Stimulated activated naive CD8-positive, alpha-beta T cell treated with anti-CD3 and anti-CD28 coated beads, Interleukin-15, amount 100 ng/mL, for 72 hours (primary cell): ENCODE measurements at regions not wholly inside any gene's neighbourhood (a gene's known extent, or its start where the extent isn't known, plus 50 kb on each side); places are given as distances from the start of the nearest gene placed in this dataset.

Source experiments
- ATAC-seq: fragments of 150-1000 bp; cut with Tn5 transposase; 2 replicates; pipeline ENCODE4 v1.10.0; 2021; ENCODE audit warnings: mild to moderate bottlenecking, moderate library complexity
- DNase-seq, 2 donors: peaks; one replicate each; pipeline ENCODE4 v3.0.0; 2021 to 2022
- H3K27ac Mint-ChIP-seq, 2 donors: one replicate each; pipeline ENCODE4 v1.8.0; 2022; ENCODE audit warnings: mild to moderate bottlenecking in 2 of 2, mixed read lengths in 2 of 2, moderate library complexity in 2 of 2
- H3K27me3 Mint-ChIP-seq: one replicate; pipeline ENCODE4 v1.8.0; 2022; ENCODE audit warnings: mixed read lengths
- H3K4me1 Mint-ChIP-seq: one replicate; pipeline ENCODE4 v1.8.0; 2022; ENCODE audit warnings: mild to moderate bottlenecking, mixed read lengths
- H3K4me3 Mint-ChIP-seq, 2 donors: one replicate each; pipeline ENCODE4 v1.8.0; 2022; ENCODE audit warnings: mild to moderate bottlenecking in 2 of 2, mixed read lengths in 2 of 2, moderate library complexity in 1 of 2
- H3K9me3 Mint-ChIP-seq, 2 donors: one replicate each; pipeline ENCODE4 v1.8.0; 2022; ENCODE audit warnings: mixed read lengths in 2 of 2

DNA sequence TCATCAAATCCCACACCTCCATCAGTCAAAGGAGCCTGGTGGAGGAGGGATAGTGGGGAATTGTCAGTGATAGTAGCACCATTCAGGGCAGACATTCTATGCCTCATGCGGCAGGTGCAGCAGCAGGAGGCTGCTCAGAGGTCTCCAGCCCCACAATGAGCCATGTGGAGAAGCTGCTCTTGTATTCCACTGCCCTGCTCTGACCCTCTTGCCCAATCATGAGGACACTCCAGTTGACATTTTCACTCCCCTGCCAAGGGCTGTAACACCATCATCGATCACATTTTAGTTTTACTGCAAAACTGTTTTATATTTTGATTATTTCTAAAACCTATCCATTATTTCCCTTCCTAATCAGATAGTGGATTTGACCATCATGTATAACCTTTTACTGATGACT lies 487.6 kb upstream of the KLHL29 start:
- DNase-seq (no peak), ATAC-seq (no peak)
- H3K4me3 Mint-ChIP-seq: no peak overlapping the region
- H3K4me1 Mint-ChIP-seq: no peaks in the 10 kb centered on the region
- peaks cover 7% of the 10 kb centered on the region for H3K27me3 Mint-ChIP-seq
- H3K27ac Mint-ChIP-seq: no peak overlapping the region
- no peaks in the 10 kb centered on the region for H3K9me3 Mint-ChIP-seq

DNA sequence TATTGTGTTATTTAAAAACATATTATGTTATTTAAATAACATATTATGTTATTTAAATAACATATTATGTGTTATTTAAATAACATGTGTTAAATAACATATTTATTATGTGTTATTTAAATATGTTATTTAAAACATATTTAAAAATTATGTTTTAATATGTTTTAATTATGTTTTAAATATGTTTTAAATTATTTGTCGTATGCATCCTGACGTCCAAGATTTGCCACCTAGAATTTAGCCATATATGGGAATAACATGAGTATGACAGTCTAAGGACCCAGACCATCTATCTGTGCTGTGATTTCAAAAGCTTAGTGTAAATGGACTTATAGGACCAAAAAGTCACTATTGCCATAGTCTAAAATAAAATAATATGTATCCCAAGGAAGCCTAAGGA lies 484.3 kb upstream of the KLHL29 start:
- no peak overlapping the region for H3K4me3 Mint-ChIP-seq
- H3K27ac Mint-ChIP-seq: no peak overlapping the region
- ATAC-seq (no peak), DNase-seq (no peak)
- H3K9me3 Mint-ChIP-seq: no peaks in the 10 kb centered on the region
- H3K27me3 Mint-ChIP-seq: peaks cover 8% of the 10 kb centered on the region
- no peaks in the 10 kb centered on the region for H3K4me1 Mint-ChIP-seq

DNA sequence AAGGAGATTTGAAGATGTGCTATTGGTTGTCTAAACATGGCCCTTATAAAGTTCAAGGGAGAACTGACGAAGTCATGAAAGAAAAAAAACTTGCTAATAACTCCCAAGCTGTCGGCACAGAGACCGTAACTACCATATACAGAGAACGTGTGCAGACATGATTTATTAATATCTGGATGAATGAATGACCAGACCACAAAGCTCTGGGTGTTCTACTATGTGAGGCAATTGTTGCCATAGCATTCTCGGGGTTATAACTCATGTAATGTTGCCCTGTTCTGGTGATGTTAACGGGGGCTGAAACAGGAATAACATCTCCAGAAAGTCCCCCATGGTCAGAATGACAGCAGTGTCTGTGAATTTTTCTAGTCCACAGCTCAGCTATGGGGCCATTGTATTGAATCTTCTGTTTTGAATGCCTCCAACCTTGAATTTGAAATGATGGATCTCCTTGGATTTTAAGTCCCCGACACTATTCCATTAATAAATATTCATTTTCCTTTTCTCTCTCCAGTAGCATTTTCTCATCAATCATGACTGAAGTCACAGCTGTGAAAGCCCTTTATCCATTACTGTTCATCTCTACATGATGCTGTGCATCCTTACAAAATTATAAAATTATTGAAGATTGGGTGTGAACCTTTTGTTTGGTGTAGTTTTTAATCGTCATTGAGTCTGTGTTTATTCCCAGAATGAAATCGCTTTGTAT lies 483.4 kb upstream of the KLHL29 start:
- DNase-seq (no peak), ATAC-seq (no peak)
- no peaks in the 10 kb centered on the region for H3K9me3 Mint-ChIP-seq
- H3K4me3 Mint-ChIP-seq: no peak overlapping the region
- H3K4me1 Mint-ChIP-seq: no peaks in the 10 kb centered on the region
- H3K27ac Mint-ChIP-seq: no peak overlapping the region
- peaks cover 8% of the 10 kb centered on the region for H3K27me3 Mint-ChIP-seq

DNA sequence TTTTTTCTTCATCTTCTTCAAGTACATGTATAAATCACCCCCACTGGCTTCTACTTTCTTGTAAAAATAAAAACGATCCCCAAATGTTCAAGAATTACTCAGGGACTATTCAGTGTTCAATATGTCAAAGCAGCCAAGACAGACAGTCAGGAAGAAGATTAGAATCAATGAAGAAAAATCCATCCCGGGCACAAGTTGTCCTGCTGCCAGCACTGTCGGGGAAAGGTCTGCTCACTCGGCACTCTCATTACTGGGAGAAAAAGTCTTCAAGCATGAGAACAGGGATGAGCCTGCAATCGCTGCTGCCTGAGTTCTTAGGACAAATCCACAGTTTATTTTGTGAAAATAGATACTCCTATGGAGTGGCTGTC lies 482.8 kb upstream of the KLHL29 start:
- Mint-ChIP-seq H3K4me3 (no peak overlapping the region), H3K9me3 (no peaks in the 10 kb centered on the region), H3K27me3 (peaks cover 8% of the 10 kb centered on the region), H3K27ac (no peak overlapping the region), H3K4me1 (no peaks in the 10 kb centered on the region)
- DNase-seq (no peak), ATAC-seq (no peak)

DNA sequence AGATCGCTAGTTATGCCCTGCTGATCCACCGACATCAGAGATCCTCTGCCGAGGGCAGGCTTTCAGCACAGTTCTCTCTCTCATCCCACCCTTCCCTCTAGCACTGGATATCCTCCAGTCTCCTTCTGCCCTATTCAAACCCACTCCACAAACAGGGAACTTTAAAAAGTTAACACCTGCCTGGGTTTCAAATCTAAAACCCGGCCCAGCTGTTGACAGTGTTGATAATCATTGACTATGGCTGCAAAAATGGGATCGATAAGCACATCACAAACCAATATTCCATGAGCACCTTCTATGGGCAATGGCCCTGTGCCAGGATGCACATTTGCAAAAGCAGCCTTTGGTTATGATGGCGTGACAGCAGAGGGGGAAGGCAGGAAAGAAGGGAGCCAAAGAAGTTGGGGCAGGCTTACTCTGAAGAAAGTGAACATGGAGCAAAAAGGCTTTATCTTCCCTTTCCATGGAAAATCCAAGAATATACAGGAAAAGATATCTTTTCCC lies 482.3 kb upstream of the KLHL29 start:
- DNase-seq (no peak), ATAC-seq (no peak)
- H3K4me1 Mint-ChIP-seq: no peaks in the 10 kb centered on the region
- no peak overlapping the region for H3K4me3 Mint-ChIP-seq
- H3K27ac Mint-ChIP-seq: no peak overlapping the region
- peaks cover 8% of the 10 kb centered on the region for H3K27me3 Mint-ChIP-seq
- H3K9me3 Mint-ChIP-seq: no peaks in the 10 kb centered on the region

DNA sequence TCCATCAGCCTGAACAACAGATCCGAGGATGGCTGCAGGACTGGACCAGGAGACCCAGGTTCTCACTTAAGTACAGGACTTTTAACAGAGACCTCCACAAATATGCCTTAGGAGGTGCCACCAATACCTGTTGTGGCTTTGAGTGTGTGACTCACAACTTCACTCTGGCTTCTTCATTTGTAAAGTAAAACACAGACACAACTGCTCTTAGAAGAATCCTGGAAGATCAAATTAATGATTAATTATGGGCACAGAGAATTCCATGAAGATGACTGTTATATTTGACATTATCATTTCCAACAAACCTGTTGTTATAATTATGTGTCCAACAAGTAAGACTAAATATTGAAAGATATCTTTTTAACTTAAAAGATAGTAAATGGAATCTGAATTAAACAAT lies 481.4 kb upstream of the KLHL29 start:
- DNase-seq: no peak
- Mint-ChIP-seq H3K4me1 (no peaks in the 10 kb centered on the region), H3K4me3 (no peak overlapping the region), H3K27ac (no peak overlapping the region), H3K9me3 (no peaks in the 10 kb centered on the region), H3K27me3 (peaks cover 8% of the 10 kb centered on the region)
- no peak for ATAC-seq

DNA sequence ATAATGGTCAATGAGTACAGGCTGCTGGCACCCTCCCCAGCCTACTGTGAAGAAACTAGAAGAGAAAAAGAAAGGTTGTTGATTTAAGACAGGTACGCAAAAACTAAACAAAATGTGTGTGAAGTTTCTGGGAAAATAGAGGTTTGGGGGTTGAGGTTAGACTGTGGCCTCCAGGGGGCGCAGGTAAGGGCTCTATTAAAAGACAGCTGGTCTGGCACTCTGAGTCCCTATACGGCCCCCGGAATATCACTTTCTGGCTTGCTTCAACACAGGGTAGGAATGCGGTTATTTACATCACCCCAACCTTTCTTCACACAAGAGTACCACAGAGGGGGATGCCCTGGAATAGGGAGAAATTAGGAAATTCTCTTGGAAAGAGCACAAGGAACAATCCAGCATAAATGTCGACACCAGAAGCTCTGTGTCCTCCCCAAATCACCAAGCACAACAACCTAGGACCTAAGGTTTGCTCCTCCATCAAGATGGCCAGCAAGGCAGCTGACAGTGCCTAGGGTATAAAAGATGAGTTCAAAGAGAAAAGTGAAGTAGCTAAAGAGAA lies 480.8 kb upstream of the KLHL29 start:
- H3K9me3 Mint-ChIP-seq: no peaks in the 10 kb centered on the region
- ATAC-seq (no peak), DNase-seq (no peak)
- no peak overlapping the region for H3K4me3 Mint-ChIP-seq
- no peak overlapping the region for H3K27ac Mint-ChIP-seq
- H3K4me1 Mint-ChIP-seq: no peaks in the 10 kb centered on the region
- peaks cover 8% of the 10 kb centered on the region for H3K27me3 Mint-ChIP-seq

DNA sequence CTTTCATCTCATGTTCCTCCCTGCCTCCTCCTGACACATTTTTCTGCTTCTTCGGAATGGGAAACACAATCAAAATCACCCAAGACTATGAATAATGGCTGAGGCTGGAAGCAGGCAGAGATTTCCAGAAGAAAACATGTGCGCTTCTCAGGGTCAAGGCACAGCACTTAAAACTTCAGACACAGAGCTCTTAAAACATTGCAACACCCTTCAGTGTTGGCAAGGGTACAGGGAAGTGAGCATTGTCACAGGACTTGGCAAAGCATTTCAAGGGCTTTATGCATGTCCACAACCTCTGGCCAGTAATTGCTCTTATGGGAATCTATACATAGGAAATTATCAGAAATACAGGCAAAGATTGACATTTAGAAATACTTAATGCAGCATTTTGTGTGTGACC lies 477.6 kb upstream of the KLHL29 start:
- no peaks in the 10 kb centered on the region for H3K4me1 Mint-ChIP-seq

DNA sequence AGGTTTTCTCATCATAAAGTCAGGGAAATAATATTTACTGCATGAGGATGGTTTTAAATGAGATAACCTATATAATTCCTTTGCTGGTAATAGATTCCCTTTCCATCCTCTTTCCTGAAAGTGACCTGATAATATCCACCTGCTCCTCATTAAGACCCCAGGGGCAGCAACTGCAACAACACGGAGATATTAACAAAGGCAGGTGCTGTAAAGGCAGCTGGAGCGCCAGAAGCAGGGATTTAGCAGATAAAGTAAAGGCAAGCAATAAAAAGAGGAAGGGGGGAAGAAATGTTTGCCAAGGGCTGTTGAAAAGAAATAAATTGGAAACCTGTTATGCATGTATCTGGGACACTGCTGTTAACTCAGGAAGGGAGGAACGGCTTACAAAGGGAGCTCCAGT lies 472.6 kb upstream of the KLHL29 start:
- H3K27ac Mint-ChIP-seq: no peak overlapping the region
- H3K27me3 Mint-ChIP-seq: peaks cover 14% of the 10 kb centered on the region
- H3K4me1 Mint-ChIP-seq: no peaks in the 10 kb centered on the region
- no peak for DNase-seq
- H3K9me3 Mint-ChIP-seq: peaks cover 0 to 8% of the 10 kb centered on the region in 2 donors
- H3K4me3 Mint-ChIP-seq: no peak overlapping the region
- no peak for ATAC-seq

More for the DNA sequence above, 477.6 kb upstream of the KLHL29 start:
- DNase-seq (no peak), ATAC-seq (no peak)
- peaks cover 0 to 4% of the 10 kb centered on the region in 2 donors for H3K9me3 Mint-ChIP-seq
- H3K27me3 Mint-ChIP-seq: peaks cover 12% of the 10 kb centered on the region
- H3K4me3 Mint-ChIP-seq: no peak overlapping the region
- H3K27ac Mint-ChIP-seq: no peak overlapping the region

DNA sequence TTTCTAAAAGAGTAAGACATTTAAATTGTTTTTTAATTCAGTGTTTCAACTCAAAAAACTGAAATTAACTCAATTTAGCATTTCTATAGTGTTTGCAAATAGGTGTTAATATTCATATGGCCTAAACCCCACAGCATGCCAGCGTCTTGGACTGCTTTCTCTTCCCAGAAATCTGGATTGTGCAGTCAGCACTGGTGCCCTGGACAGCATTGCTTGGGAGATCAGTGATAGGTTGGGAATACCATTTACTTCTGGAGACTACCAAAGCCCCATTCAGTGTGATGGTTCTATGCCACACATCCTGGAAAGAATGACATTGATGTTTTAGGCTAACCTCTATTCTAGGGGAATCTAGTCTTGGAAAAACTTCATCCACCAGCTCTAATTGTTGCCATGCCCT lies 455.0 kb upstream of the KLHL29 start:
- ATAC-seq (no peak), DNase-seq (no peak)
- no peaks in the 10 kb centered on the region for H3K4me1 Mint-ChIP-seq
- H3K27ac Mint-ChIP-seq: no peak overlapping the region
- H3K4me3 Mint-ChIP-seq: no peak overlapping the region
- peaks cover 8% of the 10 kb centered on the region for H3K27me3 Mint-ChIP-seq
- no peaks in the 10 kb centered on the region for H3K9me3 Mint-ChIP-seq

DNA sequence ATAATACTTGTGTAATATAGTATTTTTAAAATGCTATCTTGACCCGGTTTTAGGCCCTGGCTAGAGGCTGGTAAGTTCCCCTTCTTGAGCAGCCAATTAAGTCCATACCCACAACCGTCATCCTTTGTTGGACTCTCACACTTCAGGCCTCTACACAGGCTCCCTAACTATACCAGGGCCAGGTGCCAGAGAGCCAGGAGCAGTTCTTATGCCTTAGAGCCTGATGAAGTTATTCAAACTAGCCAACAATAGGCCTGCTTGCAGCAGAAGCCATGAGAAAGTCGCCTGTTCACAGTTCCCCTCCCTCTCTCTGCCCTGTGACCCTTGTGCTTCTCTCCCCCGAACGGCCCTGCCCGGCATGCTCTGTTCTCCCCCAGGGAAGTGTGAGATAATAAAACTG lies 454.2 kb upstream of the KLHL29 start:
- ATAC-seq (no peak), DNase-seq (no peak)
- Mint-ChIP-seq H3K4me1 (no peaks in the 10 kb centered on the region), H3K27ac (no peak overlapping the region), H3K9me3 (no peaks in the 10 kb centered on the region), H3K4me3 (no peak overlapping the region), H3K27me3 (peaks cover 8% of the 10 kb centered on the region)

DNA sequence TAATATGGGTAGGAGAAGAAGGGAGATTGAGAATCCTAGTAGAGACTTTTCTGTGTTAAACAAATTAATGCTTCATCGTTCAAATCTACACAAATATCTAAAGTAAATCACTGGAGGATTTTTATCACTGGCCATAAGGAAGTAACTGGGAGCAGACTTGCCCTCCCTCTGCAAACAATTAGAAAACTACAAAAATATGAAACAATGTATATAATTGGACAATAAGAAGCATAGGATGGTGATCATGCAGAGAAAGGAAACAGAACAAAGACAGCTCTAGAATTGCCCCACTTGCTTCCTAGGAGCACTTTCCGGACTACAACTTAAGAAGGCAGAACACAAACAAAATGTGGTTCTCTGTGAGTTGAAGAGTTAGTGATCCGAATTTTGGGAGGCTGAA lies 452.7 kb upstream of the KLHL29 start:
- no peak for ATAC-seq
- Mint-ChIP-seq H3K4me3 (no peak overlapping the region), H3K27ac (no peak overlapping the region), H3K27me3 (peaks cover 8% of the 10 kb centered on the region), H3K4me1 (no peaks in the 10 kb centered on the region), H3K9me3 (no peaks in the 10 kb centered on the region)
- no peak for DNase-seq

DNA sequence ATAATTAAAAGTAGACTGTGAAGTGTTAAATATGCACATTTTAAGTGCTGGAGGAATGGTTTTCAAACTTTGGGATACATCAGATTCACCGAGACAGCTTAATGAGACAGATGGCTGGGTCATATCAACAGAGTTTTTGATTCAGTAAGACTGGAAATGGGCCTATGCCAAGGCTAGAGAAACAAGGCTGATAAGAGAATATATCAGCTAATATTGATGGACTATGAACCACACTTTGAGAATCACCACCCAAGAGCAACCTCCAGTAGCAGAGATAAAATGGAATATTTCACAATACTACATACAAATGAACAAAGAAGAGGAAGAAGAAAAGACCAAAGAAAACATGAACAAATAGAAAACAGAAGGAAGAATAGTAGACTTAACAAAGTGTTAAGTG lies 450.2 kb upstream of the KLHL29 start:
- no peak overlapping the region for H3K4me3 Mint-ChIP-seq
- H3K9me3 Mint-ChIP-seq: no peaks in the 10 kb centered on the region
- H3K27me3 Mint-ChIP-seq: peaks cover 8% of the 10 kb centered on the region
- H3K27ac Mint-ChIP-seq: no peak overlapping the region
- ATAC-seq (no peak), DNase-seq (no peak)
- no peaks in the 10 kb centered on the region for H3K4me1 Mint-ChIP-seq

DNA sequence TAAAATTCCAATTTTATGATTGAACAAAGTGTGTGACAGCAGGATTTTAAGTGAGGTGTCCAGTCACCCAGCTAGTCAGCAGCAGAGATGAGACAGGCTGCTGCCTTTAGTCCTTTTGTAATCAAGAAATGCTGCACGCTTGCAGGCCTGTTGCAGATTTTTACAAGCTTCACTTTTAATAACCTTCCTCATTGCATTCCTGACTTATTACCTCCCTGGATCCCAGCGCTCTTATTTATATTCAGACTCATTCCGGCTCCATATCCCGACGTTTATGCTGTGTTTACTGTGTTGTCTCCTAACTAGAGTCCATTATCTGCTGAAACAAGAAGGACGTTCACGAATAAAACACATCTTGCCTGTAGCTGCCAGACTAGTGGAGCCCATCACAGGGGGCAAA lies 442.5 kb upstream of the KLHL29 start:
- ATAC-seq (no peak), DNase-seq (no peak)
- Mint-ChIP-seq H3K27me3 (no peaks in the 10 kb centered on the region), H3K4me3 (no peak overlapping the region), H3K9me3 (no peaks in the 10 kb centered on the region), H3K4me1 (no peaks in the 10 kb centered on the region), H3K27ac (no peak overlapping the region)

DNA sequence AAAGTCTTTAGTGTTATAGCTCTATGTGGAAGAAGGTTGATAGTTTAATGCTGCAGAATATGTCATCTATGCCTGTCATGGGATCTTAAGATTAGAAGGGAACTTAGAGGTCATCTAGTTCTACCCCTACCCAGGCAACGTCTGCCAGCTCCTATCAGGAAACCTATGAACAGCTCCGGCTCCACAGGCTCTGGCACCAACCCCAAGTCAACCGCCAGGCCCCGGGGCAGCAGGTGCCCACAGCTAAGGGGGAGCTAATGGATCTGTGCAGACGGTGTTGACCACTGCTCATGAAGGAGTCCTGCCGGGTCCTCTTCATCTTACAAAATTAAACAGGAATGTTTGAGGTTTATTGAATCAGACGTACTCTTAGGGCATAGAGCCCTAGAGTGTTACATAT lies 440.8 kb upstream of the KLHL29 start:
- no peaks in the 10 kb centered on the region for H3K4me1 Mint-ChIP-seq
- H3K4me3 Mint-ChIP-seq: no peak overlapping the region
- H3K9me3 Mint-ChIP-seq: no peaks in the 10 kb centered on the region
- H3K27me3 Mint-ChIP-seq: no peaks in the 10 kb centered on the region
- ATAC-seq (no peak), DNase-seq (no peak)
- H3K27ac Mint-ChIP-seq: no peak overlapping the region

DNA sequence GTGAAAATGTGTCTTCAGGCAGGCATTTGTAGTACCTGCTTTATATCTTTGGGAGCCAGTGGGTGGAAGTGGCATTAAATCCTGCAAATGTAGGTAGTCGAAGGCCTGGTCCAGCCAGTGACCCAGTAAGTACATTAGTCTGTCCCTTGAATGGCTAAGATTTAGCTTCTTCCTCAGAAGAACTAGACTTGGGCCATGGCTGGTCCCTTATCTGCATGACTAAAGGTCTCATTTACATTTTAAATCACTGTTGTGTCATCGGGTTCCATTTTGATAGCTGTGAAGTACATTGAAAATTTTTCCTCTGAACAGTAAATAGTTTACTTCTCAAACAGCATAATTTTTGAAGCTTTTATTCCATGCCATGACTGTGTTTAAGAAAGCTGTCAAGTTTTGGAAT lies 438.4 kb upstream of the KLHL29 start:
- Mint-ChIP-seq H3K9me3 (no peaks in the 10 kb centered on the region), H3K27ac (no peak overlapping the region), H3K4me3 (no peak overlapping the region), H3K4me1 (no peaks in the 10 kb centered on the region), H3K27me3 (no peaks in the 10 kb centered on the region)
- DNase-seq (no peak), ATAC-seq (no peak)

DNA sequence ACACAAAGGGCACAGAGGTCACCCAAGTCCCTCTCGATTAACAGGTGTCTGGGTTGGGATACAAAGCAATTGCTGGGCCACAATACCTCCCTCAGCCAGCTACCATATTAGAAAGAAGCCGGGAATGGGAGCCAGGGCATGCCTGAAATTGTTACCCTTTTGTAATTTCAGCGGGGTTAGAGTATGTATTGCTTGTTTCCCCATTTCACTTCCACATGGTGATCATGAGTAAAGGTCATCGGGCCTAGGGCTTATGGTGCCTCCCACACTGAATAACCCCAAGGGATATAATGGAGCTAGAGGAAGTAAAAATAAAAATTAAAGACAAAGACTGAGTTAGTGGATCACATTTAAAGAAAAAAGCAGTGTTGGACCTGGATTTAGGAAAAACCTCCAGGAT lies 437.2 kb upstream of the KLHL29 start:
- Mint-ChIP-seq H3K4me1 (no peaks in the 10 kb centered on the region), H3K27me3 (no peaks in the 10 kb centered on the region), H3K4me3 (no peak overlapping the region), H3K27ac (no peak overlapping the region), H3K9me3 (no peaks in the 10 kb centered on the region)
- no peak for DNase-seq
- no peak for ATAC-seq
